ENCODE measurements at regions not wholly inside any gene's neighbourhood (a gene's known extent, or its start where the extent isn't known, plus 50 kb on each side); places are given as distances from the start of the nearest gene placed in this dataset.

- no peak overlapping the region for H3K27ac Mint-ChIP-seq
- H3K9me3 Mint-ChIP-seq, result no peaks in the 10 kb centered on the region
- TF ChIP-seq CTCF (IDR thresholded peaks at IDR 0.05; ENCODE audit: unreplicated experiment), result no peak
- H3K4me1 Mint-ChIP-seq, result no peaks in the 10 kb centered on the region
- H3K4me3 Mint-ChIP-seq, result no peak overlapping the region
- H3K36me3 Mint-ChIP-seq, result peaks cover 17% of the 10 kb centered on the region
- DNase-seq (ENCODE audit: low spot score in 2 of 2, unreplicated experiment in 2 of 2), result no peak
- H3K27me3 Mint-ChIP-seq (ENCODE audit: low read depth), result no peaks in the 10 kb centered on the region
These were observed 76.5 kb downstream of the RFLNA start for GRCh38 chr12:124371366-124371765.

GRCh38 chr12:124370851-124371250, 76.0 kb downstream of the RFLNA start:
- no peaks in the 10 kb centered on the region for H3K4me1 Mint-ChIP-seq
- no peak overlapping the region for H3K27ac Mint-ChIP-seq

DNA sequence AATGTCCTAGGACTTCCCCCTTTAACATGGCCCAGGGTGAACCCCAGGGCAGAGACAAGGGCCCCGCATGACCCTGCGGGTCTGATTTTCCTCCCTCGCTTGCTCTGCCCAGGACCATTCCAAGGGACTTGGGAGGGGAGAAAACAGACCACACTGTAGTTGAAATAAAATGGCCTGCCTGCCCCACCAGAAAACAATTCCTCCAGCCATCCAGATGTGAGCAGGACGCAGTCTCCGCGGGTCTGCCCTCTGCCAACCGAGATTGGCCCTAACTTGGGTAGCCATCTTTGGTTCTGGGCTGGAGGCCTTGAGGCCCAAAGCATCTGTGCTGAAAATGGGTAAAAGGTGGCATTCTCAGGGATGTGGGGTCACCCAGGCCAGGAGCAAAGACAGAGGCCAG, 75.5 kb downstream of the RFLNA start:
- Mint-ChIP-seq H3K4me1 (no peaks in the 10 kb centered on the region), H3K4me3 (no peak overlapping the region), H3K27me3 (ENCODE audit: low read depth) (no peaks in the 10 kb centered on the region), H3K9me3 (no peaks in the 10 kb centered on the region), H3K36me3 (peaks cover 20% of the 10 kb centered on the region), H3K27ac (no peak overlapping the region)
- DNase-seq (ENCODE audit: low spot score in 2 of 2, unreplicated experiment in 2 of 2), result no peak
- no peak for TF ChIP-seq CTCF (IDR thresholded peaks at IDR 0.05; ENCODE audit: unreplicated experiment)

More at GRCh38 chr12:124370851-124371250, 76.0 kb downstream of the RFLNA start:
- no peaks in the 10 kb centered on the region for H3K27me3 Mint-ChIP-seq (ENCODE audit: low read depth)
- no peak for TF ChIP-seq CTCF (IDR thresholded peaks at IDR 0.05; ENCODE audit: unreplicated experiment)
- no peak overlapping the region for H3K4me3 Mint-ChIP-seq
- no peak for DNase-seq (ENCODE audit: low spot score in 2 of 2, unreplicated experiment in 2 of 2)
- H3K9me3 Mint-ChIP-seq, result no peaks in the 10 kb centered on the region
- H3K36me3 Mint-ChIP-seq, result peaks cover 20% of the 10 kb centered on the region

DNA sequence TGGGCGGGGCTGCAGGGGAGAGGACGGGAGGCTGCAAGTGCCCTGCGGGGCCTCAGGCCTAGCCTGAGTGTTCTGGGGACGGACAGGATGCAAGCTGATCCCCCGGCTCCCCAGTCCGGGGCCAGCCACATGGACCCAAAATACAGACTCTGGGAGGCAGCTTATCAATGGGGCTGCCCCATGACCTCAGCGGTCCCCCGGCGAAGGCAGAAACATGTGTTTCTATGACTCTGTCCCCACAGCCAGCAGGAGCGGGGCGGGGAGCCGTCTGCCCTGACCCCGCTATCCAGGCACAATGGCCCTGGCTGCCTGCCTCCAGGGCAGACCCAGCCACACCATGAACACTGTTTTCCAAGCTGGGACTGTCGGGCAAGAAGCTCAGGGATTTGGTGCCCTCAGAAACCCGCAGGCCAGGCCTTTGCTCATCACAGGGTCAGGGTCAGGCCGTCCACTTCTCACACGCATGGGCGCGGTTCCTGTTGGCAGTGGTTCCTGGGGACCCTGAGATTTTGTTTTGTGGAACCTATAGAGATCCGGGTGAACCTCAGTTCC, 75.0 kb downstream of the RFLNA start:
- Mint-ChIP-seq H3K4me3 (no peak overlapping the region), H3K4me1 (no peaks in the 10 kb centered on the region), H3K27ac (no peak overlapping the region), H3K9me3 (no peaks in the 10 kb centered on the region), H3K36me3 (peaks cover 16% of the 10 kb centered on the region), H3K27me3 (ENCODE audit: low read depth) (no peaks in the 10 kb centered on the region)
- no peak for DNase-seq (ENCODE audit: low spot score in 2 of 2, unreplicated experiment in 2 of 2)
- TF ChIP-seq CTCF (IDR thresholded peaks at IDR 0.05; ENCODE audit: unreplicated experiment), result no peak

- peaks cover 14% of the 10 kb centered on the region for H3K36me3 Mint-ChIP-seq
- DNase-seq (ENCODE audit: low spot score in 2 of 2, unreplicated experiment in 2 of 2), result no peak
- H3K27ac Mint-ChIP-seq, result no peak overlapping the region
- H3K4me1 Mint-ChIP-seq, result no peaks in the 10 kb centered on the region
- H3K9me3 Mint-ChIP-seq, result no peaks in the 10 kb centered on the region
- TF ChIP-seq CTCF (IDR thresholded peaks at IDR 0.05; ENCODE audit: unreplicated experiment), result no peak
- no peaks in the 10 kb centered on the region for H3K27me3 Mint-ChIP-seq (ENCODE audit: low read depth)
- no peak overlapping the region for H3K4me3 Mint-ChIP-seq
These were observed 74.3 kb downstream of the RFLNA start for GRCh38 chr12:124369055-124369826.
